GM21528 (cell line): ENCODE measurements at regions not wholly inside any gene's neighbourhood (a gene's known extent, or its start where the extent isn't known, plus 50 kb on each side); places are given as distances from the start of the nearest gene placed in this dataset.

Experiments
- ATAC-seq: cut with Tn5 transposase; IDR thresholded peaks from one replicate; pipeline ENCODE4 v1.9.1; 2021; ENCODE audit warnings: mild to moderate bottlenecking, moderate library complexity; ENCODE audit not compliant: unreplicated experiment, low FRiP score

DNA sequence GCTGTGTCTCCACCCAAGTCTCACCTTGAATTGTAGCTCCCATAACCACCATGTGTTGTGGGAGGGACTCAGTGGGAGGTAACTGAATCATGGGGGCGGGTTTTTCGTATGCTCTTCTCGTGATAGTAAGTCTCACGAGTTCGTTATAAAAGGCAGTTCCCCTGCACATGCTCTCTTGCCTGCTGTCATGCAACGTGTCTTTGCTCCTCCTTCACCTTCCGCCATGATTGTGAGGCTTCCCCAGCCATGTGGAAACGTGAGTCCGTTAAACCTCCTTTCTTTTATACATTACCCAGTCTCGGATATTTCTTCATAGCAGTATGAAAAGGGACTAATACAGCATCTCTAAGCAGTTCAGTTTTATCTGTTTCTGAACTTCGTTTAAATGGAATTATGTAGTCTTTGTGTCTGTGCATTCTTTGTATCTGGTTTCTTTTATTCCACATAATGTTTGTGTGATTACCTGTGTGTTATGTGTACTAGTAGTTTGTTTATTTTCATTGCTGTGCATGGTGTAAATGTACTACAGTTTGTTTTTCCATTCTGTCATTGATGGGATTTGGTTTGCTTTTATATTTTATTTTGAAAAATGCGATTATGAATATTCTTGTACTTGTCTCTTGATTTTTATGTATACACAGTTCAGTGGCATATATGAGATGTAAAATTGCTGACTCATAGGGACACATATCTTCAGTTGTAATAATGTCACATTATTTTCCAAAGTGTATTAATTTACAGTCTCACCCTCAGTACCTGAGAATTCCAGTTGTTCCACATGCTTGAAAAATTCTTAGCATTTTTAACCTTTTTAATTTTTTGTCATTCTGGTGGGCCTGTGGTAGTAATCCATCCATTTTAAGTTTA is 304.9 kb downstream of the GBA3 start:
- no peak for ATAC-seq

DNA sequence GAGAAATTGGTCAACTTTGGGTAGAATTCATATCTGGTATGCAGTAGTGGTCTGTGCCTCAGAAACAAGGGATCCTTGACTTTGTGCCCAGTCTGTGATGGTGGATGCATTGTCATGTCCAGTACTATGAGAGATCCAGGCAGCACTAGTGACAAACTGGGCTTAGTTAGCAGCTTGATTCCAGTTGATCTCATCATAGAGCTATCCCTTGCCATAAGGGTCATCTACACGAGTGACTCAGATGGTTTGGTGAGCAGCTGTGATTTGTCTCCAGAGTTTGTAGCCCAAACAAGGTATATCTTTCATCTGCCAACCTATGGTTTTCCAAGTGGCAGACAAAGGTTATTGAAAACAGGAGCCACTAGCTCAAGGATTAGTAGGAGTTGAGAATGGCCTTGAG is 298.8 kb downstream of the GBA3 start:
- ATAC-seq = no peak

DNA sequence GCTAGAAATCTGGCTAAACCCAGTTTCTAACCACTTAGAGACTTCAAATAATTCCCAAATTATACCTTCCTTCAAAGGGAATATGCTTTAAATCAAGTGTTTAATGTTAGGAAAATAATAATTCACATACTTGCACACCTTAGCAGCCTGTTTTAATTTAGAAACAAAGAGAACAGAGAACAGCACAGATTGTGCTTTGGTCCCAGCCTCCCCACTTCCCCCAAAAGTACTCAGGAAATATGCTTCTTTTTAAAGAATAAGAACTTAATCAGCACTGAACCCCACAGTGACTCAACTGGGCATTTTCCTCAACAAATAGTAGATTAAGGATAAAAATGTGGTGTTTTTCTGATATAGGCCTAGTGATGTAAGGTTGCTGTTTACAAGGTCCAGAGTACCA is 295.8 kb downstream of the GBA3 start:
- no peak for ATAC-seq

DNA sequence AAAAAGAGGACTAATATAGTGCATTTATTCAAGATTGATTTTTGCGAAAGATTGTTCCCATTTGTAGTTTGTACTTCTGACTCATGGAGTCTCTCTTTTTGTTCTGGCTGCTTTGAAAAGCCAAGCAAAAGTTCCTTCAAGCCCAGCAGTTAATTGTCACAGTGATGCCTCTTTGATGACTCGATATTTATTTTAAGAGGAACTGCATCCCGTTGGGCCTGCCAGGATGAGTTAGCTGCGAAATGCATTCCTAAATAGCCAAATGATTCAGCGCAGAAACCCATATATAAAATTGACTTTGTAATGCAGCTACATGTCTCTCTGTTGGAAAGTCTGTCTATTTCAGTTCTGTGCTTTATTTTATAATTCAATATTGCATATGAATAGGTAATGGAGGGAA is 295.1 kb downstream of the GBA3 start:
- no peak for ATAC-seq

DNA sequence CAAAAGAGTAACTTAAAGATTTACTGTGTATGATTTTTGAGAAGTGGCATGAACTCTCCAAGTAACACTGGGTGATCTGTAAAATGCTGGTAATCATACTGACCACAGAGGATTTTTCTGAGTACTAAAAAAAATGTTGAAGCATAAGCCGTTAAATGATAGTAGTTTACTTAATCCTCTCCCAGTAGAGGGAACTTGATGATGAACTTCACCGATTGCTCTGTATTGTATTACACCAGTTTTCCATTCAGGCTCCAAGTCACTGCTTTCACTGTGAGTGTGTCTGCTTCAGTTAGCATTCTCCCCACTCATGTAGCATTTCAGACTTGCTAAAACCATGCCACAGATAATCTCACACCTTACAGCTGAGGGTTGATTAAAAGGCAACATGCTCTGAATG is 294.1 kb downstream of the GBA3 start:
- no peak for ATAC-seq

DNA sequence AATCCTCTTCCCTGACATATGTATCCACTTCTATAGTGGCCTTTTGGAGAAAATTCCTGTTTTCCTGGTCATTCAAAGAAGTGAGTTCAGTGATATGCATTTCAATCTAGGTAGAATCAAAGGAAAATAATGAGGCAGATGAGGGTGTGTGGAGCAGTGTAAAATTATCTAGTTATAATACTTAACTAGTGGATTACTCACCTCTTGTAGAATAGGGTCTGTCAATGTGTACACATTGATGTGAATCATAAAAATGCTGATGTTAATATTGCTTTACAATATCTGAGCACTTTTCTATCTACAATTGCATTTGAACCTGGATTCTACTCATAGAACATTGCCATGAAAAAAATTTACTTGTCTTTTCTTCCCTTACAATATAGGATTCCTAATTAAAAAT is 293.5 kb downstream of the GBA3 start:
- no peak for ATAC-seq

DNA sequence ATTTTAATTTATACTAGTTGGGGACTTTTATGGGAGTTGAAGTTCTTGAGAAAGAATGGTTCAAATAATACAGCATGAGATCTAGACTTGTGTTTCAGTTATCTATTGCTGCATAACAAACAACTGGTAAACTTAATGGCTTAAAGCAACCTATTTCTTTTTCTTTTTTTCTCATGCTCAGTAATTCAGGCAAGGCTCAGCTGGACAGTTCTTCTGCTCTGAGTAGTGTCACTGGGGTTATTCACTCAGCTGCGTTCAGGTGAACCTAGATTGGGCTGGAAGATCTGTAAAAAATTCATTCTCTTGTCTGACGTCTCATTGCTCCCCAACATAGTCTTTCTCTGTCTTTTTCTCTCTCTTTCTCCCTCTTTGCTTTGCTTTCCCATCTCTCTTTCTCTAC is 291.7 kb downstream of the GBA3 start:
- no peak for ATAC-seq

DNA sequence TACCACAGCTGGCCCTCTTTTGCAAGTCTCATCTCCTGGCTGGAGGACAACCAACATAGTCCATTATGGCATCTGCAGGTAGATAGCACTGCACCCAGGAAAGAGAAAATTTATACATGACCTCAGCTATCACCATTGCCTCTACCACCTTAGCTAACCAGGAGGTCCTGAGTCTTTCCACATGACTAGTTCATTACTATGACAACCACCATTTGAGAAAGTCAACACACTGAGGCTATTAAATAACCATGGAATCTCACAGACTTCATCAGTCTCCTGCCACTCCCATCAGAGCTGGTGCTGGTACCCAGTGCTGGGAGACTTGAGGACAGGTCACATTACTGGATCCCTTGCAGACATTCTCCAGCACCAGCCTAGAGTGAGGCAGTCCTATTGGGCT is 285.9 kb downstream of the GBA3 start:
- ATAC-seq = no peak

DNA sequence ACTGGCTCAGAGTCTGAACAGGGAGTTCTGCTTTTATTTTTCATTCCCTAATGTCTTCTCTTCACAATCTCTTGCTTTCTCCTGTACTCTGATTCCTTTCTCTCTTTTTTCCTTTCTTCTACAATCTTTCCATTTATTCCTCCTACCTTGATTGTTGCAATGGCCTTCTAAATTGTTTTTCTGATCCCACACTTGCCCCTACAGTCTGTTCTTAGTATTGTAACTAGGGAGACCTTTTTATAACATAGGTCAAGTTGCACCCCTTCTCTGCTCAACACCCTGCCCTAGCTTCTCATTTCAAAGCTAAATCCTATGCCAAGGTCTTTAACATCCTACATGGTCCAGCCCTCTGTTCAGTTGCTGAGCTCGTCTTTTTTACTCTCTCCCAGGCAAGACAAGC is 277.9 kb downstream of the GBA3 start:
- ATAC-seq = no peak

DNA sequence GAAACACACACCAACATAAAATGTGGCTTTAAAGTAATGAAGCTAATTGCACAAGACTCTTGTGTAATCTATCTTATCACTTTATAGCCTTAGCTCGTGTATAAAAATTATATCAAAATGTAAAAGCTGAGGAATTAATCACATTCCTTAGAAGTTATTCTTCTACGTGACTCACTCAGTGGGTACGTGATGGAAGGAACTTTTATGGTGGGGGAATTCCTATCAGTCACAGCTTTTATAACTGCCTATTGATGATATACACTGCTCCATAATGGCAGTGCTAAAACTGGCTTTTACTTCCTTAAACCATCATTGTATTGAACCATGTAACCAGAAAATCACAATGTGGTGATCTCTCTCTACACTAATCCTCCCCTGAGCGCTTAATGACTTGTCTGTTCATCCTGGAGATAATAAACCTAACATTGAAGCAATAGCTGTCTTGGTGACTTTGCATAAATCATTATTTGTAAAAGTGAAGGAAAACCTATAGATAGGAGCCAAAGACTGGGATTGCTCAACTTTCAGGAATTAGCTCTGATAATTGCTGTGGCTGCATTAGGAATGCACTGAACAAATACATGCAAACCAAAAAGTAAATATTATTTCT is 276.7 kb downstream of the GBA3 start:
- no peak for ATAC-seq

DNA sequence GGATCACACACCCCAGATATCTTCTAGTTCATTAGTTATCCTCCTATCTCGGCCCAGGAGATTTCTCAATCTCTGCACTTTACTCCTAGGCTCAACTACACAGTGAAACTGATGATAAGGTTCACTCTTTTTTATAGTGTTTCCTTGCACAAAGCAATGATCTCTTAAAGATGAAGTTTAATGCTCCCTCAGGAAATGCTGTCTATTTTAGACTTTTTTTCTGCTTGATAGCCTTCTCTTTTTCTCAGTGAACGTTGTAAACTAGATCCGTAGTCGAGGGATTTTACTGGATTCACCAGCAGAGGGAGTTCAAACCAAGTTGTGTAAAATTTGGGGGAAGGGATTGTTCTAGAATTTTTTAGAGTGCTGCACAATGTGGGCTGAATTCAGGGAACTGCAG is 269.6 kb downstream of the GBA3 start:
- no peak for ATAC-seq

DNA sequence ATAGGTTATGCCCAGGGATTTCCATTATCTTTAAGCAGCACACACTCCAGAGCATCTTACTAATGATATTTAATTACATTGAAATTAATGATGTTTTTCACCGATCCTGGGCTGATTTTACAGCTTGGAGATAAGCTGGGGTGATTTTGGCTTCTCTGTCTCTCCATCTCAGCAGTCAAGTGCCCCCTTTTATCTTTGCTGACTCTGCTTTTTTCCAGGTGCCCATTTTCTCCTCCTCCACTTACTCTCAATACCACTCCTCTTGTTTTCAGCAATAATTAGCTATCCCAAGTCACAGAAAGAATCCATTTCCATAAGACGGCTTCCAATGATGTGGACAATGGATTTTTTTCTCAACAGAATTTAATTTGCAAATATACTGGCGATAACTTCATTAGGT is 266.7 kb downstream of the GBA3 start:
- ATAC-seq = no peak

DNA sequence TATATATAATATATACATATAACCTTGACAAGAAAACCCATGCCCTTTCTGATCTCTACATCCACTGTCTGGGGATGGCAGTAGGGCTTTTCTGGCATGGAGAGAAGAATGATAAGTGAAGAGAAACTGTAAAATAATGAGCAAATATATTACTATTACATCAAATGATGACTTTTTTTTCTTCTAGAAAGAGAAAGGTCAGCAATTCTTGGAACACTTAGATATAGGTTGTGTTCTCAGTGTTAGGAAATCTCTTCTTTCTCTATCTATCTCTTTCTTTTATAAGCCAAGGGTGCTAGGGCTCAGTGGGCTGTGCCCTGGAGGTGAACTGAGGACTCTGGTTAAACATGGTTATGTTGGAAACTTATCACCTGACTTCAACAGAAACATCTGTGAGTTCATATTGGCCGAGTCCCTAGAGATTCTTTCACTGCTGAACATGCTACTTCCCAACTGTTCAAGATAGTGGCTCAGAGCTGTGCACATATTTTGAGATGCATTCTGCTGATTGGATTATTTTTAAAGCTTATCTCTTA is 265.1 kb downstream of the GBA3 start:
- ATAC-seq = no peak

DNA sequence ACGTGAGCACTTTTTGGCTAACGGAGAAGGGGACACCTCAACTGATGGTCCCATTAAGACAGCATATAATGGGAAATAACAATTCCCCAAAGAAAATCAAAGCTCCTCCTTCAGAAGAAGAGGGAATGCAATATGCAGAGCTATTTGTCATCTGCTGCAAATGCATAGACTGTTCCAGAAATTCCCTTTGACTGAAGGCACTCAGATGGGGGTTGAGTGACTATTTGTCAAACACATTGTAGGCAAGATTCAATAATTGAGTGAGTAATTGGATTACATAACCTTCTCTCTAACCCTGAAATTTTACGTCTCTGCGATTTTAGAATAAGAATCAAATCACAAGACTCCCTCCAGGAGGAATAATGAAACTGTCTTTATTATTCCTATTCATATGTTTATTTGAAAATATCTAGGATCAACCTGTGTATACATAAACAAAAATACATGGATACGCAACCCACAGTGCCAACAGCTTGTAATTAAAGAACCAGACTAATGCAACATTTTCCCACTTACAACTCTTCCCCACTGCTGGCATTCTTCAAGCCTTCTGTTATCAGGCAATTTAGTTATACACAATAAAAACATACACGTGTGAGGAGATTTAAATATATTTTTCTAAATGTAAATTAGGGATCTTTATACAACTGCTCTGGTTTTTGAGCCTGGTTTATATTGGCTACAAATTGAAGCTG is 256.6 kb downstream of the GBA3 start:
- no peak for ATAC-seq

DNA sequence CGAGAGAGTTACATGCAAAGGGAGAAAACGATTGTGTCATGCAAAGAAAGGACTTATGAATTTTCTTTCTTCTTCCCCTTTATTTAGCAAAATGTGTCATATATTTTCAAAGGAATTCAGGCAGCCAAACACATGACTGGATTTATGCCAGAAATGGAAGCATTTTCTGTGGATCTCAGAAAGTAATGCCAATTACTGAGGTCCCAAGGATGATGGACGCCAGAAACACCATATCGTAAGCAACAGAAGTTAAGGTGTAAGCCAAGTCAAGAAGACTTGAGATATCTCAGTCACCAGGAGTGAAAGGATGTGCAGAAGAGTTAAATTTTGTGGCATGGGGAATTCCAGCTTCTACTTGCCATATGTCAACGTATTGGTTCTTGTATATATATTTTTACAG is 255.1 kb downstream of the GBA3 start:
- ATAC-seq = no peak

DNA sequence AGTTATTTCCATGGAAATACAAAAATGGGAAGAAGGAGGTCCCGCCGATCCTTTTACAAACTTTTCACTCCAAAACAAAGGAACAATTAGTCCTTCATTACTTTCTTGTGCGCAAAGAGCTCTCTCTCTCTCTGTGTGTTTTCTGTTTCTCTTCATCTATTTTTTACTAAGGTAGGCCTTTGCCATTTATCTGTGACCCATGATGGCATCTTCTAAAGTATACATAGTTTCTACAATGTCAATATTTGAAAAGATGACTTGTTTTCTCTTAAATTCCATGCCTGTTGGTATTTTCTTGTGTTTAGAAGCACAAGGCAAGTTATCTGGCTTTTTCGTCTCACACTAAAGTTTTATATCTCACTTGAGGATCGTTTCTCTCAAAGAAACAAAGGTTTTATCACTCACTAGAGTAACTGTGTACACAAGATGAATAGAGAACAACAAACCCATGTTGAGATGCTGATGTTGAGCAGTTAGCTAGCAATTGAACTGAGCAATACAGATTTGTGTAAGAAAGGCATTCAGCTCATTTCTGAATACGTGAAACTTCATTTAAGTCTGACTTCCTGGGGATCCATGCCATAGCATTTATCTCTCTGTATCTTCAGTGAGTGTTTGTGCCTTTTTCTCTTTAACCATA is 250.3 kb downstream of the GBA3 start:
- no peak for ATAC-seq

DNA sequence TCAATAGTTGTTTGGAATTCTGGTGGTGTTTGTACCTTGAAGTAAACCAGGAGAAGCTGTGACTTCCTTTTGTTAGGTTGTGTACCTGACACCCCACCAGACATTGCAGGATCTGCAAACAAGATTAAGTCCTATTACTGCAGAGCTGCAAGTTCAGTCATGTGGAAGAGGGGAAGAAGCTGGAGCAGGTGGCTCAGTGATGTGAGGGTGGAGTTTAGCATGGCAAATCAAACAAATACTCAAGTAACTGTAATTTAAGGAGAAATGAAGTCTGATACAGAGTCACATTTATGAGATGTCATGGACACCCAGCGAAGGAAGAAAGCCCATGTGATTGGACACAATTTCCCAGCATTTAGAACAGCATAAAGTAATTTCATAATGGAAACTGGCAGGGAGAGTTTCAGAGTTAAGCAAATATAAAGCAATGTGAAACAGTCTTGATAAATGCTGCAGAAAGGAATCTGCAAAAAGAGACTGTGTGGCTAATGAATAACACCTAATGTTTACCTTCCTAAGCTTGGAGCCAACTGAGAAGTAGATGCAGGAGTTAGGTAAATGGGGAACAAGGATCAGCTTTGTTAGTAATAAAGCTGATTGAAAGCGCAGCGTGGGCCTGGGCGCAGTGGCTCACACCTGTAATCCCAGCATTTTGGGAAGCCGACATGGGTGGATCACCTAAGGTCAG is 249.1 kb downstream of the GBA3 start:
- no peak for ATAC-seq

DNA sequence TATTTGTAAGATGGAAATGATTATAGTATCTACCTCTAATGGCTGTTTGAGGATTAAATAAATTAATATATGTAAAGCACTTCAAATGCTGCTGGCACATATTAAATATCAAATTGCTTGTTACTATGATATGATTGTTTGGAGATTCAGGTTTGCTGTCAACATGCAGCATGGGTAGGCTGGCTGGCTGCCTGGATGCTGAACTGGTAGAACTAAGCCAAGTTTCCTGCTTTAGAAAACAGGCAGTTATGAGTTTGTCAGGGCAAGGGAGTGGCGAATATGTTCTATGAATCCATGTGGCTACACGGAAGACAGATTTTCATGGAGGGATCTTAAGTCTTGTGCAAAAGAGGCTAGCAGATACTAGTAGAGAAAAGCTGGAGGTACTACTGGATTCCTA is 239.6 kb downstream of the GBA3 start:
- no peak for ATAC-seq

DNA sequence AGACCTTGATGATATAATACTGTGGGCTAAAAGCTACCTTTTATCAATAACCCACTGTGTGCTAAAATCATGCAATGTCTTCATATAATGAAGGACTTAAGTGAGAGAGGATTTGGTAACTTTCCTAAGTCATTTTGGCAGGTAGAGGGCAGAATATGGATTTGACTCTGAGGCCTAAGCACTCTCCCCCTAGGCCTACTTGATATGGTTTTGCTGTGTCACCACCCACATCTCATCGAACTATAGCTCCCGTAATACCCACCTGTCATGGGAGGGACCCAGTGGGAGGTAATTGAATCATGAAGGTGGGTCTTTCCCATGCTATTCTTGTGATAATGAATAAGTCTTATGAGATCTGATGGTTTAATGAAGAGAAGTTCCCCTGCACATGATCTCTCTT is 229.7 kb downstream of the GBA3 start:
- ATAC-seq = no peak

DNA sequence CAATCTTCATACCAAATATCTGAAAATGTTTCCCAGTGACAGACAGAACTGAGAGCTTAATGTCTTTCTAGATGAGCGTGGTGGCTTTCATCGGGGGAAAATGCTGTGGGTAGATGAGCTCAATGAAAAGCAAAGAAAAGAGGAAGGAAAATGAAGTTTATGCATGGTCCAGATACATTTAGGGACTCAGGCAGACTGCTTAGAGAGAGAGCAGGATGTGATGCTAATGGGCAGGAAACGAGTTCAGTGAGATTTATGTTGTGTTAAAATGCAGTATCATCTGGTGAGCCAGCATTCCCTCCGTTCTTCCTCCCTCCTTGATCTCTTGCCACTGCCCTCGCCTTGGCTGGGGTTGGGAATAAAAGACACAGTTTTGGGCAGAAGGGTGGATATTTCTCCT is 229.2 kb downstream of the GBA3 start:
- ATAC-seq = no peak
